Hepatocyte (in vitro differentiated cells): ENCODE measurements at regions not wholly inside any gene's neighbourhood (a gene's known extent, or its start where the extent isn't known, plus 50 kb on each side); places are given as distances from the start of the nearest gene placed in this dataset.

Experiments used
- DNase-seq: peaks from one replicate; pipeline ENCODE4 v3.0.0-alpha.2; 2016; ENCODE audit warnings: low spot score
- H2AFZ ChIP-seq: fragments of 200-600 bp; sonication (generic); 2 replicates; pipeline ENCODE4 v1.6.0; 2016; ENCODE audit warnings: antibody characterized with exemption, mild to moderate bottlenecking
- H3K27ac ChIP-seq: fragments of 200-600 bp; sonication (generic); 2 replicates; pipeline ENCODE4 v1.5.1; 2016; ENCODE audit warnings: mild to moderate bottlenecking
- H3K27me3 ChIP-seq: fragments of 200-600 bp; sonication (generic); 2 replicates; pipeline ENCODE4 v1.6.1; 2016
- H3K36me3 ChIP-seq: fragments of 200-600 bp; sonication (generic); replicated peaks from 2 replicates; pipeline ENCODE4 v1.5.1; 2016; ENCODE audit warnings: low read depth; ENCODE audit not compliant: insufficient read depth
- H3K4me1 ChIP-seq: fragments of 200-600 bp; sonication (generic); 2 replicates; pipeline ENCODE4 v1.5.1; 2016; ENCODE audit warnings: mild to moderate bottlenecking, moderate library complexity; ENCODE audit not compliant: insufficient read depth
- H3K4me2 ChIP-seq: fragments of 200-600 bp; sonication (generic); 2 replicates; pipeline ENCODE4 v1.6.0; 2016
- H3K4me3 ChIP-seq: fragments of 200-600 bp; sonication (generic); 2 replicates; pipeline ENCODE4 v1.5.1; 2016; ENCODE audit warnings: mild to moderate bottlenecking
- H3K79me2 ChIP-seq: fragments of 200-600 bp; sonication (generic); 2 replicates; pipeline ENCODE4 v1.6.0; 2017; ENCODE audit warnings: mild to moderate bottlenecking
- H3K9me2 ChIP-seq: fragments of 200-600 bp; sonication (generic); replicated peaks from 2 replicates; pipeline ENCODE4 v1.6.0; 2017; ENCODE audit warnings: mild to moderate bottlenecking; ENCODE audit not compliant: insufficient read depth
- H3K9me3 ChIP-seq: fragments of 200-600 bp; sonication (generic); 2 replicates; pipeline ENCODE4 v1.5.1; 2016; ENCODE audit warnings: low read depth, mild to moderate bottlenecking
- H4K20me1 ChIP-seq: fragments of 200-600 bp; sonication (generic); 2 replicates; pipeline ENCODE4 v1.6.0; 2016; ENCODE audit warnings: mild to moderate bottlenecking; ENCODE audit not compliant: insufficient read depth, poor library complexity, severe bottlenecking
- CTCF ChIP-seq: fragments of 200-600 bp; sonication (generic); IDR thresholded peaks from 2 replicates; pipeline ENCODE4 v1.5.1; 2016; ENCODE audit warnings: antibody characterized with exemption, mild to moderate bottlenecking; ENCODE audit not compliant: poor library complexity
- EZH2 ChIP-seq: fragments of 200-600 bp; sonication (generic); IDR thresholded peaks from 2 replicates; pipeline ENCODE4 v1.6.1; 2016; ENCODE audit warnings: antibody characterized with exemption, mild to moderate bottlenecking, borderline replicate concordance
- EZH2phosphoT487 ChIP-seq: fragments of 200-600 bp; sonication (generic); IDR thresholded peaks from one replicate; pipeline ENCODE4 v1.6.1; 2018; ENCODE audit warnings: antibody characterized with exemption, mild to moderate bottlenecking, low read depth, moderate library complexity; ENCODE audit not compliant: unreplicated experiment, severe bottlenecking
- WGBS: methylation state at CpG from one replicate; pipeline ENCODE4 v1.1.6; 2016; ENCODE audit warnings: low lambda C conversion rate; ENCODE audit errors: missing lambda C conversion rate; 5-methylcytosine and 5-hydroxymethylcytosine counted together

- Histone ChIP-seq H3K9me3 (no peaks in the 10 kb centered on the region), H2AFZ (no peak overlapping the region), H4K20me1 (no peaks in the 10 kb centered on the region), H3K4me3 (no peak overlapping the region), H3K9me2 (no peaks in the 10 kb centered on the region), H3K27ac (no peak overlapping the region), H3K36me3 (no peaks in the 10 kb centered on the region), H3K4me1 (no peaks in the 10 kb centered on the region), H3K79me2 (no peaks in the 10 kb centered on the region), H3K4me2 (no peak overlapping the region), H3K27me3 (no peaks in the 10 kb centered on the region)
- WGBS: 87% methylated on average over 4 of the region's 4 CpGs
- DNase-seq: no peak
- TF ChIP-seq CTCF (no peak), EZH2phosphoT487 (no peak), EZH2 (no peak)
Measured at GRCh38 chr18:40789286-40789685, 1165.7 kb upstream of the PIK3C3 start.

- no peaks in the 10 kb centered on the region for H3K36me3 ChIP-seq
- H3K79me2 ChIP-seq: no peaks in the 10 kb centered on the region
- H3K9me2 ChIP-seq: no peaks in the 10 kb centered on the region
- no peaks in the 10 kb centered on the region for H3K9me3 ChIP-seq
- H2AFZ ChIP-seq: no peak overlapping the region
- no peaks in the 10 kb centered on the region for H4K20me1 ChIP-seq
- H3K27me3 ChIP-seq: no peaks in the 10 kb centered on the region
- TF ChIP-seq CTCF: no peak
- TF ChIP-seq EZH2: no peak
- TF ChIP-seq EZH2phosphoT487: no peak
- no peak overlapping the region for H3K4me2 ChIP-seq
- no peak overlapping the region for H3K4me3 ChIP-seq
- DNase-seq: no peak
- H3K4me1 ChIP-seq: no peaks in the 10 kb centered on the region
- no peak overlapping the region for H3K27ac ChIP-seq
- 85% methylated on average over 3 of the region's 3 CpGs for WGBS
Measured at GRCh38 chr18:40782453-40783130, 1172.4 kb upstream of the PIK3C3 start.

- Histone ChIP-seq H3K9me3 (no peaks in the 10 kb centered on the region), H3K4me1 (no peaks in the 10 kb centered on the region), H3K27ac (no peak overlapping the region), H3K4me3 (no peak overlapping the region), H3K36me3 (no peaks in the 10 kb centered on the region), H3K4me2 (no peak overlapping the region), H4K20me1 (no peaks in the 10 kb centered on the region), H3K79me2 (no peaks in the 10 kb centered on the region), H2AFZ (no peak overlapping the region), H3K9me2 (no peaks in the 10 kb centered on the region), H3K27me3 (no peaks in the 10 kb centered on the region)
- TF ChIP-seq EZH2phosphoT487 (no peak), CTCF (no peak), EZH2 (no peak)
- no peak for DNase-seq
- 73% methylated on average over 2 of the region's 2 CpGs for WGBS
Measured at GRCh38 chr18:40769786-40770185, 1185.2 kb upstream of the PIK3C3 start.

GRCh38 chr18:40760251-40760650 is 1194.8 kb upstream of the PIK3C3 start:
- WGBS: 94% methylated on average over 6 of the region's 6 CpGs
- TF ChIP-seq EZH2 (no peak), CTCF (no peak), EZH2phosphoT487 (no peak)
- Histone ChIP-seq H3K4me3 (no peak overlapping the region), H3K27ac (no peak overlapping the region), H2AFZ (no peak overlapping the region), H3K4me1 (no peaks in the 10 kb centered on the region), H3K4me2 (no peak overlapping the region), H3K27me3 (no peaks in the 10 kb centered on the region), H3K79me2 (no peaks in the 10 kb centered on the region), H4K20me1 (no peaks in the 10 kb centered on the region), H3K9me2 (no peaks in the 10 kb centered on the region), H3K9me3 (no peaks in the 10 kb centered on the region), H3K36me3 (no peaks in the 10 kb centered on the region)
- no peak for DNase-seq
